GM12873 (cell line): ENCODE measurements at regions not wholly inside any gene's neighbourhood (a gene's known extent, or its start where the extent isn't known, plus 50 kb on each side); places are given as distances from the start of the nearest gene placed in this dataset.

Source experiments
- CTCF ChIP-seq: IDR thresholded peaks from 2 replicates; pipeline ENCODE4 v1.5.1; 2012; ENCODE audit warnings: low read depth, mild to moderate bottlenecking, moderate library complexity, low read length, control low read depth; ENCODE audit not compliant: insufficient read depth; ENCODE audit errors: missing control alignments

- no peak for TF ChIP-seq CTCF
Observed at GRCh38 chr16:82260212-82260795, 90.3 kb upstream of the MPHOSPH6 start.

- TF ChIP-seq CTCF = no peak
Observed at GRCh38 chr16:82259731-82260130, 89.7 kb upstream of the MPHOSPH6 start.

DNA sequence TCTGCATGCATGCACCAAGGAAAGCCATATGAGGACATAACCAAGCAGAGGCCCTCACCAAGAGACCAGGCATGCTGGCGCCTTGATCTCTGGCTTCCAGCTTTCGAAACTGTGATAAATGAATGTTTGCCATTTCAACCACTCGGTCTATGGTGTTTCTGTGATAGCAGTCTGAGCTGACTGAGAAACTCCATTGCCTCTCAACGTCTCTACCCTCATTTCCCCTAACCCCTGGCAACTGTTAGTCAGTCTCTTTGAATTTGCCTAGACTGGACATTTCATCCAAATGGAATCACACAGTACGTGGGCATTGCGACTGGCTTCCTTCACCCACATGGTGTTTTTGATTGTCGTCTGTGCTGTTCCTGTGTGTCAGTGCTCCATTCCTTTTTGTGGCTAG is 88.0 kb upstream of the MPHOSPH6 start:
- no peak for TF ChIP-seq CTCF

GRCh38 chr16:82252582-82252981 is 82.6 kb upstream of the MPHOSPH6 start:
- TF ChIP-seq CTCF = no peak

DNA sequence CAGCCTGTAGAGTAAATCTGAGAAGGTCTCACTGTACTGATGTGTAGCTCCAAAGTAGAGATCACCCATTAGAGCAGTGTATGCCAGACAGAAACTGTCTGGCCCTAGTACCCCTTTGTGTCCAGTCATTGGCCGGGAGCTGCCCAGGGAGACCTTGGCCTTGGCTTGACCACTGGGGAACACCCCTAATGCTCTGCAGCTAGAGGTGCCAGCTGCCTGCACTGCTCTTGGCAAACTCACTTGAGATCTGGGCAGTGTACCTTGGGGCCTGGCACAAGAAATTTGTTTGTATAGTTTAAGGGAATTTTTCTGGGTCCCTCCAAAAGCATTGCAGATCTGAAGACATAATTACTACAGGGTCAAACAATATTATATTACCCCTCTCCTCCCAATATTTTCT is 78.7 kb upstream of the MPHOSPH6 start:
- TF ChIP-seq CTCF = no peak

- no peak for TF ChIP-seq CTCF
Observed at GRCh38 chr16:82248012-82248656, 78.1 kb upstream of the MPHOSPH6 start.

- no peak for TF ChIP-seq CTCF
Observed at GRCh38 chr16:82242201-82242600, 72.2 kb upstream of the MPHOSPH6 start.
